GM18502 (cell line): ENCODE measurements at regions not wholly inside any gene's neighbourhood (a gene's known extent, or its start where the extent isn't known, plus 50 kb on each side); places are given as distances from the start of the nearest gene placed in this dataset.

Experiments used
- ATAC-seq: cut with Tn5 transposase; IDR thresholded peaks from one replicate; pipeline ENCODE4 v1.9.1; 2021; ENCODE audit warnings: mild to moderate bottlenecking; ENCODE audit not compliant: unreplicated experiment, poor library complexity

DNA sequence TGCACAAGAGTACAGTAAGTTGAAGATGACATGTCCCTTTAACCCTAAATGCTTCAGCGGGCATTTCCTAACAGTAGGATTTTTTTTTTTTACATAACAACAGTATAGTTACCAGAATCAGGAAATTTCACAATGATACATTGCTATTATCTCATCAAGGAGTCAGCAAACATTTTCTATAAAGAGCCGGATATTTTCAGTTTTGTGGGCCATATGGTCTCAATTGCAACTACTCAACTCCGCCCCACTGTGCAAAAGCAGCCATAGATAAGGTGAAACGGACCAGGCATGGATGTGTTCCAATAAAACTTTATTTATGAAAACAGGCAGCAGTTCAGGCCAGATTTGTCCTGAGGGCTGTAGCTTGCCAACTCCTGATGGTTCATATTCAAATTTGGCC lies 130.6 kb downstream of the SMAD6 start:
- ATAC-seq = no peak

DNA sequence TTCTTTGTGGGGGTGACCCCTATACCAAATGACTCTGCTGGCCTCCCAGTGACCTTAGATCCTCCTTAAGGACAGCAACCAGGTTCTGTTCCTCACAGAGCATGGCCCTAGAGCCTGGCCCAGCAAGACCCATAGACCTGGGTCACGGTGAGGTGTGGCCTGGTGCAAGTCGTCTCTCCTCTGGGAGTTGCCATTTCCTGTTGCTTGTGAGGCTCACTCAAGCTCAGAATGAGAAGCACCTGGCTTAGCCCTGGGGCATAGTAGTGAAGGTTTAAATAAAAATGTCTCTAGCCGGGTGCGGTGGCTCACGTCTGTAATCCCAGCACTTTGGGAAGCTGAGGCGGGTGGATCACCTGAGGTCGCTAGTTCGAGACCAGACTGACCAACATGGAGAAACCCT lies 131.3 kb downstream of the SMAD6 start:
- ATAC-seq = no peak

DNA sequence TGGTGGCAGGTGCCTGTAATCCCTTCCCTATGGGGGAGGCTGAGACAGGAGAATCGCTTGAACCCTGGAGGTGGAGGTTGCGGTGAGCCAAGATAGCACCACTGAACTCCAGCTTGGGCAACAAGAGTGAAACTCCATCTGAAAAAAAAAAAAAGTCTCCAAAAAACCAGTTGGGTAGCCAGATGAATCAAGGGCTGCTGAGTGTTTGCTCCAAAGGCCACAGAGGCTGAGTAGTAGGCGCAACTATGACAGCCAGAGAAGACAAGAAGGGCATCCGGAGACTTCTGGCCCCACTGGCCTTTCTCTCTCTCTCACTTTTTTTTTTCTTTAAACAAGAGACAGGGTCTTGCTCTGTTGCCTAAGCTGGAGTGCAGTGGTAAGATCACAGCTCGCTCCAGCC lies 131.8 kb downstream of the SMAD6 start:
- ATAC-seq = no peak

DNA sequence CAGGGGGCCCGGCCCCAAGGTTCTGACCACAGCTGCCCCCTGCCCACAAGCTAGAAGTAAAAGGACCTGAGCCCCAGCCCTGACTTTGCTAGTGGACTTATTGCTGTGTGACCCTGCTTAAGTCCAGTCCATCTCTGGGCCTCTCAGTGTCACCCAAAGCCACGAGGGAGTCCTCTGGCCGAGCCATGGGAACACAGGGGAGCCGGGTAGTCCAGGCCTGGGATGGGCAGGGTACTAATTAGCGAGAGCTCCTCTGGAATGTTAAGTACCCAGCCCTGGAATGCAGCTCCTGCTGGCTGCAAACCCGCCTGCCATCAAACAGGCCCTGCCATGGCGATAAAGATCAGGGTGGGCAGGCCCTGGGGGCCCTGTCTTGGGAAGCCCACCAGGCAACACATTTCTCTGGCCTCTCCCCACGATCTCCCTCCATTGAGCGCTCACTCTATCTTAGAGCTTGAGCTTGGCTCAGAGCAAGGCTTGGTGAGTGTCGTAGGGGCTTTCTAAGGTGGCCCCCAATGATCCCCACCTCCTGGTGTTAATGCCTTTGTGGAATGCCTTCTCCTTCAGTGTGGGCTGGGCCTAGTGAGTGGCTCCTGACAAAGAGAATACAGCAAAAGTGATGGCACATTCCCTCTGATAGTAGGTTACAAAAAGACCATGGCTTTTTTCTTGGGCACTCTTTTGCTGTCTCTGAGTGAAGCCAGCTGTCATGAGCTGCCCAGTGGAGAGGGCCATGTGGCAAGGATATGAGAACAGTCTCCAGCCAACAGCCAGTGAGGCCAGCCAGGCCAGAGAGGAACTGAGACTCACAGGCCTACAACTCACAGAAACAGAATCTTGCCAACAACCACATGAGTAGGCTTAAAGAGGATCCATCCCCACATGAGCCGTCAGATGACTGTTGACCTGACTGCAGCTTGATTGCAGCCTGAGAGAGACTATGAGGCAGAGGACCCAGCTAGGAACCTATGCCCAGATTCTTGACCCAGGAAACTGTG lies 133.1 kb downstream of the SMAD6 start:
- no peak for ATAC-seq

DNA sequence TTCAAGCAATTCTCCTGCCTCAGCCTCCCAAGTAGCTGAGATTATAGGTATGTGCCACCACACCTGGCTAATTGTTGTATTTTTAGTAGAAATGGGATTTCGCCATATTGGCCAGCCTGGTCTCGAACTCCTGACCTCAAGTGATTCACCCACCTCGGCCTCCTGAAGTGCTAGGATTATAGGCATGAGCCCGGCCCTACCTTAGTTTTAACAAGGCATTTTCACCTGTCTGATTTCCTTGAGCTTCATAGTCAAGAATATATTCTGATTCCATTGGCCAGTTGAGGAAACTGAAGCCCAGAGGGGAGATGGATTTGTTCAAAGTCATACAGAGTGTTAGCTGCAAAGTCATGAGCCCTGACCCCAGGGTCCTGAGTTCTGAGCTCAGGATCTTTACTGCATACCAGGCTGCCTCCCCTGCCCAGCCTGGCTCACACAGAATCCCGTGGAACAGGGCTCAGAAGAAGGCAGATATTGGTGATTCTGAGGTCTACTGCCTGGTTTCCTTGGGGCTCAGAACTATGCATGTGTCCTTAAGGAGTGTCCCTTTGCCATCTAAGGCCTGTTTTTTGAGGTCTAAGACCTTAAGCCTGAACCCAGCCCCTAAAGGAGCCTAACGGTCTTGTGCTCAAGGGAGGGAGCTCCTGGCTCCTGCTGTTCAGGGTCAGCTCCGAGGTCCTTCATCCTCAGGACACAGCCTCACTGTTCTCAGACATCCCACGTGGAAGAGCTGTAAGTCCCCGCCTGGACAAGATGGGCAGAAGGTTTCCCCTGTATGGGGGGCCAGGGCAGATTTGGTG lies 134.4 kb downstream of the SMAD6 start:
- no peak for ATAC-seq

DNA sequence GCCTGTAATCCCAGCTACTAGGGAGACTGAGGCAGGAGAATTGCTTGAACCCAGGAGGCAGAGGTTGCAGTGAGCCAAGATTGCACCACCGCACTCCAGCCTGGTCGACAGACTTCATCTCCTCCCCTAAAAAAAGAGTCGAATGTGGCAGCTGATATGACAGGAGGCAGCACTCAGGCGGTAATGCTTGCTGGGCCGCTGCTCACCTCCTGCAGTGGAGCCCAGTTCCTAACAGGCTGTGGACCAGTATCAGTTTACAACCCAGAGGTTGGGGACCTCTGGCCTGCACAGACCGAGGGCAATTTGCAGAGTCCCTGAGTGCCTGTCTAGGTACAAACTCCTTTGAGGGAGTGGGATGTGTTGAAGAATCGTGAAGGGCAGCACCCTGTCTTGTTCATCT lies 136.2 kb downstream of the SMAD6 start:
- no peak for ATAC-seq

DNA sequence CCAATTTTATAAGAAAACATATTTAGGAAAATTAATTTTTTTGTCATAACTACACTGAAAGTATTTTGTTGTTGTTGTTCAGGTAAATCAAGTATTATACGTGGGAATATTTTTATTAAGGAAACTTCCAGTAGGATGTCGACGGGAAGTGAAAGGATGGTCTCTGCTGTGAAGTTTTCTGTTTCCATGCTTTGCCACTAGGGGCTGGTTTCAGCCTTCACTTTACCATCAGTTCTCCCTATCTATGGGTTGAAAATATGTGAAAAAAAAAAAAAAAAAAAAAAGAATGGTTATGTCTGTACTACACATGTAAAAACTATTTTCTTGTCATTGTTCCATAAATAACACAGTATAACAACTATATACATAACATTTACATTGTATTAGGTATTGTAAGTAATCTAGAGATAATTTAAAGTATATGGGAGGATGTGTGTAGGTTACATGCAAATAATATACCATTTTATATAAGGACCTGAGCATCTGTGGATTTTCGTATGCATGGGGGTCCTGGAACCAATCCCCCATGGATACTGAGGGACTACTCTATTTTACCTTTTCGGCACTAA lies 136.7 kb downstream of the SMAD6 start:
- no peak for ATAC-seq

DNA sequence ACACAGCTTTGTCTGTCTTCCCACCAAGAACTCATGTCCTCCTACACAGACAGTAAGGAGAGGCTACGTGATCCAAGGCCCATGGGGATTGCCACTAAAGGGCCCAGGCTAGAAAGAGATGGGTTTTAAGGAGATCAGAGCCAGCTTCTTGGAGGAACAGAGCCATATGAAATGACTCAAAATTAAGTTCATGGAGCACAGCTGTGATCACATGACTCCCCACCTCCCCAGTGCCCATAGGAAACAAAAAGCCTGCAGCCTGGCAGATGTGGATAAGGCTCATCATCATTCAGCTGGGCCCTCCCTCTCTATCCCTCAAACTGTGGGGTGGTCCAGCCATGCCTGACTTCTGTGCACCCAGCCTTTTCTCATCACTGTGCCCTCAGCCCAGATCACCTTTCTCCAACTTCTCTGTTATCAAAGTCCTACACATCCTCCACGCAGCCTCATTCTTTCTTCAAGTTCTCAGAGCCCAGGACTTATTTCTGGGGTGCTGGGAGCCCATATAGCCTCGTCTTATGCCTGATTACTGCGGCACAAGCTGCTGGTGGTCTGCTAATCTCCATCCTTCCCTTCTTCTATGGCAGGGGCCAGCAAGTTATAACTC lies 137.6 kb downstream of the SMAD6 start:
- ATAC-seq = no peak

DNA sequence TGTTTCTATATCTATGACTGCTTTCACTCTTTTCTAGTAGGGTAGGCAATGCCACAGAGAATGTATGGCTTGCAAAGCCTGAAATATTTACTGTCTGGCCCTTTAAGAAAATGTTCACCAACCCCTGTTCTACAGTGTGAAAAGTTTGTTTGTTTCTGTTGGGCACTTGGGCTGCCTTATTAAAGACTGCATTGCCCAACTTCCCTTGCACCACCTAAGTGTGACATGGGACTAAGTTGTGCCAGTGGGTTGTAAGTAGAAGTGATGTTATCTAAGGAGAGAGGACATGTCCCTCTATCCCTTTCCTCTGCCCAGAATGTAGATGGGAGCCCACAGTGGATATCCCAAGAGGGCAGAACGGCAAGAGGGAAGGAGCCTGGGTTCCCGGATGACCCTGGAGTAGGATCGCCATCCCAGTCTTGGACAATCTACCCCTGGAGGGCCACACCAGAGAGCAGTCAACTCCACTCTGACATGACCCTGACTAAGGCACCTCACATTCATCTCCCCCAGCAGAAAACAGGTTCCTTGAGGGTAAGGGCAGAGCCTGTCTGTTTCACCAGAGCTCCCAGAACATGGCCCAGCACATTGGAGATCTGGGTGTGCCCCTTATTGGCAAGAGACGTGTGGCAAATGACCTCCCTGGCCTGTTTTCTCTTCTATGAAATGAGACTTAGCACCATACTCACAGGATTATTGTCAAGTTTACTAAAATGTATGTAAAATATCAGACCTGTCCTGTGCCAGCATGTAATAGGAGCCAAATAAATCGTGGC lies 138.8 kb downstream of the SMAD6 start:
- ATAC-seq = no peak

DNA sequence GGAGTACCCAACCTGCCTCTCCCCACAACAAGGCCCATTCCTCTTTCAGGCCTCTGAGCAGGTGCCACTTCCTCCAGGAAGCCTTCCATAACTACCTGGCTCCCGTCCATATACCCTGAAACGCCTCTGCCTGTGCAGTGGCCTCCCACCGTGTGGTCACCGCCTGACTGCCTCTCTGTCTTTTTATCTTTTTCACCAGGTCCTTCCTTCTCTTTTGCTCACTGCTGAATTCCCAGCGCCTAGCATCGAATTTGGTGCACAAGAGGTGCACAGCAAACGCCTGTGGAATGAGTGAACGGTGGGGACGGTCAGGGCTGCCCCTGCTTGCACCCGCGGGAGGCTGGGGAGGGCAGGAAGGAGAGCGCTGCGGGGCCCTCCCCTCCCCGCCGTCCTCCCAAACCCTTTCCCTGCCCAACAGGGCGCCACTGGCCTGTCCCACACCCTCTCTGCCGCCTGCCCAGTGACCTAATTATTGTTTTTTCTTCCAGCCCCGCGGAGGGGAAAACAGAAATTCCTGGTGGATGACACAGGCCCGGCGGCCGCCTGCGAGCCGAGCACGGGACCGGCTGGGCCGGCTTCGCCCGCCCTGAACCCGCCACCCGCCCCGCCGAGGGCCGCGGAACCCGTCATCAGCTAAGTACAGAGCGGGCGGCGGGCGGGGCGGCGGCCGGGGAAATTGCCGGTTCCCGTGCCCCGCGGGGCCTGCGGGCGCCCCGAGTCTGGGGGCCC lies 140.1 kb downstream of the SMAD6 start:
- ATAC-seq = no peak

DNA sequence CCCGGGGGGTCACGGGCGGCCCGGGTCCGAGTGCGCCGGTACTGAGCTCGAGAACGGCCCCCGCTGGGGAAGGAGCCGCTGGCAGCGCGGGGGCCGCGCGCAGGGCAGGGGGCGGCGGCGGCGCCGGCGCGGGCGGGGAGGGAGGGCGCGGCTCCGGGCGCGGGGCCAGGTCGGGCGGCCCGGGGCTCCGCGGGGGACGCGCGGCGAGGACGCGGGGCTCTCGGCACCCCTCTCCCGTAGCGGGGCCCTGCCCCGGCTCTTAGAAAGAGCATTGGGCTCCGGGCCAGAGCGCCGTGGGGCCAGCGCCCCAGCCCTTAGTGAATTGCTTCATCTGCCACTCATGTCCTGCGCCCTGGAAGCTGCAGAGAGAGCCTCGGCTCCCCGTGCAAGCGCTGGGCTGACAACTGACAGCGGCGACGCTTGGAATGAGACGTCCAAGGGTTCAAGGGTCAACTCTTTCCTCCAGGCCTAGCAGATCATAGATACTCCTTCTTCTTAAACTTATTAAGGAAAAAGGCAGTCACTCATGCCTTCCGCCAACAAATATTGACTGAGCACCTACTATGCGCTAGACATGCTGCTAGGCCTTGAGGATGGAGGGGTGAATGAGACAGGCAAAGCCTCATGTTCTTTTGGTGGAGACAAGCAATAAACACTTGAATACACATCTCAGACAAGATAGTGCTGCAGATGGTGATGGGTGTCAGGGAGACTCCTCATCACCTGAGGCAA lies 140.8 kb downstream of the SMAD6 start:
- ATAC-seq = no peak

DNA sequence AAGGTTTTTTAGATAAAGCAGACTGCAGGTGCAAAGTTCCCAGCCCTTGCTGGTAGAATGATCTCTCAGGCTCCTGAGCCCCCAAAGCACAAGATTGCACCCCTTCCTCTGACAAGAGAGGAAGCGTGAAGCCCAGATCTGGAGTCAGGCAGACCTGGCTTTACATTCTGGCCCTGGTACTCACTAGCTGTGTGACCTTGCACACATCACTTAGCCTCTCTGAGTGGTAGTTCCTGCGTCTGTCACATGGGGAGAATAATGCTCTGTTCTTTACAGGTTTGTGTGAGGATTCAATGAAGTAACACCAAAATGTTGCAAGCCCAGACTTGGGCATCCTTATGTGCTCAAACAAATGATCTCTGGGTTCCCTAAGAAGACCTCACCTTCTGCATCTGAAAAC lies 141.5 kb downstream of the SMAD6 start:
- no peak for ATAC-seq

DNA sequence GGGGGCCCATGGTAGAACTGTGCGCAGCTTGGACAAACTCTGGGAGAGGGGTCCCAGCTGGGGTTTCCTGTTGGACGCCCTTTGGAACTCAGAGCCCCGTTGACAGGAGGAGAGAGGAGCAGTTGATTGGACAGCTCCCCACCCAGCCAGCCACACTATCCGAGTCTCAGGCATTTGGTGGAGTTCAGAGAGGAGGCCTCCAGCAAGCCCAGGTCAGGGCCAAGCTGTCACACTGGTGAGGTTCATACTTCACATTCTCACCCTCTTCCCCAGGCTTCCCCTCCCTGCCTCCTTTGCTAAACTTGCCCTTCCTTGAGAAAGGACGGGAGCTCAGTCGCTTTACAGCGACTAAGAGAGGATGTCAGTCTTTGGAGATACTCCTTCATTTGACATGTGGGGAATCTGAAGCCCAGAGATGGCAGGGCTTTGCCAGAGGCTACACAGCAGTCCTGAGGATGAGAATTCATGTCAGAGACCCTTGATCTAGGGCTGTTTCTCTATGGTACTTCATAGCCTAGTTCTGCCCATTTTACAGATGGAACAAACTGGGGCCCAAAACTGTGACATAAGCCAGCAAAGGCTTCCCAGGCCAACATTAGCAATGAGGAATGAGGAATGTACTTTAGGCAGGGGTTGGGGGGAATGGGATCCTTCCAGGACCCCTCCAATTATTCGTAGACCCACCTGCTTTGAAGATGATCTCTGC lies 142.2 kb downstream of the SMAD6 start:
- ATAC-seq = no peak

DNA sequence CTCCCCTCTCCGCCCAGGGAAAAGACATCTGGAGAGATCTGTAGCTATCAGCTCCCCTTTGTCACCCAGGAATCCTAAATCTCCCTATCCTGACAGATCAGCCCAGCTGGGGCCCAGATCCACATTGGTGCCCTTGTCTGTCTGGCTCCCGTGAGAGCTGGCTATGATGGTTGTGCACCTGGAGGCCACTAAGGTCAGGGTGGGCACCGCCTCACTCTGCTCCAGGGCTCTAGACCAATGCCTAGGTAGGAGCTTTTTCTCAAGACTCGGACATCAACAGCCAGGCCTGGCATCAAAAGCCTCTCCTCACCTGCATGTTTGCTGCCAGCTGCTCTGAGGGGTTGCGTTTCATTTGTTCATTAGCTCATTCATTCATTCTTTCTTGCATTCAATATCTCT lies 142.7 kb downstream of the SMAD6 start:
- no peak for ATAC-seq

DNA sequence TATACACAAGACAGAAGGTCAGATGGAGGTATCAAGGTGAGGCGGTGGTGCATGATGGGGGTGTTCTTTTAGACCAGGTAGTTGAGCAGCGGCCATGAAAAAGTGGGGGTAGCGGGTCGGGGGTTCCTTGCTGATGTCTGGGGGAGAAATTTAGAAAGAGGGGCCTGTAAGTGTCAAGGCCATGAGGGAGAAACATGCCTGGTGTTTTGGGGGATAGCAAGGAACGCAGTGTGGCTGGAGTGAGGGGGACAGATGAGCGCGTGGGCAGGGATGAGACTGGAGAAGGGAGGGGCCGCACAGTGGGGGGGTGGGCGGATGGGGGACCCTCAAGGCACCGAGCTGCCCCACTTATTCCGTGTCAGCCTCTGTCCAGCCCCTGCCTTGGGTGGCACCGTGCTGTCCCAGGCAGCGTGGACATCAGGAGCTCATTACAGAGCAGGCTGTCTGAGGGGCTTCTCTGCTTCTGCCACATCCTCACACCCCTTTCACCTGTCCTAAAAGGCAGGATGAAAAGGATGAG lies 143.3 kb downstream of the SMAD6 start:
- no peak for ATAC-seq

DNA sequence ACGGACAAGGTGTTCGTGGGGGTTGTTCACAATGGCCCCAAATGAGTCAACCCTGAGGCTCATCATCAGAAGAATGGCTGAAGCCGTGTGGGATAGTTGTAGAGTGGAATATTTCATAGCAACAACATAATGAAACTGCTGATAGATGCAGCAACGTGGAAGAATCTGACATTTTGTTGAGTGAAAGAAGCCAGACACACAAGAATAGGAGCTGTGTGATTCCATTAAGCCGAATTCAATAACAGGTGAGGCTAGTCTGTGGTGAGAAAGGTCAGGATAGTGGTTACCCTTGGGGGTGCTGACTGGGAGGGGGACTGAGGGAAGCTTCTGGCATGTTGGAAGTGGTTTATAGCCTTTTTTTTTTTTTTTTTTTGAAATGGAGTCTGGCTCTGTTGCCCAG lies 144.0 kb downstream of the SMAD6 start:
- ATAC-seq = no peak

DNA sequence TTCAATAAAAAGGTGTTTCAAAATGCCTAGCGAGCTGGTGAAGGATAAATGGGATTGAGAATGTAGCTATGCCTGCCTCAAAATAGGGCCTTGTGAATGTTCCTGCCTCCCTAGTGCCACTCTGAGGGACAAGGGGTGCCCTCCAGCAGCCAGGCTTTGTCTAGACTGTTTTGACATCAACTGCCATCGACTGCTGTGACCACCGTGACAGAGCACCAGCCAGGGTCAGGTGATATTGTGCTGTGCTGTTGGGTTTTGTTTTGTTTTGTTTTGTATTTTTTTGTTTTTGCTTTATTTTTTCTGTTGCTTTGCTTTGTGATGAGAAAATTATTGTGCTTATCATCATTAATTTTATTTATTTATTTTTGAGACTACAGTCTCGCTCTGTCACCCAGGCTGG lies 144.8 kb downstream of the SMAD6 start:
- no peak for ATAC-seq

DNA sequence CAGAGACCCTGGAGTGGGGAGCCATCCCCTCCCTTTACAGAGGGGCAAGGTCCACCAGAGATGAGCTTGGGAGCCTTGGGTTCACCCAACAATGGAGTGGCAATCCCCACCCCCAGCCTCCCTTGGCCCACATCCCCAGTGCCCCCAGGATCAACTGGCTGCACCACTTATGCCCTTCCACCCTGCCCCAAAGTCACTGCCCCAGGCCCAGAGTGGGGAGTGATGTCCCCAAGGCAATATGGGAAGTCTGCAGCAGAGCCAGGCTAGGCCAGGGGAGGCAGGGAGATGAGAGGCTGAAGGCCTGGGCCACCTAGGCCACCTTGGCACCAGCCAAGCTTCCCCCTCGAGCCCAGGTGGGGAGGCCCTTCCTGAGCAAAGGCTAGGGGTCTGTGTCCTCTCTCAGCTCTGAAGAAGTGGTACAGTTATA lies 145.5 kb downstream of the SMAD6 start:
- no peak for ATAC-seq
